ENCODE measurements at regions not wholly inside any gene's neighbourhood (a gene's known extent, or its start where the extent isn't known, plus 50 kb on each side); places are given as distances from the start of the nearest gene placed in this dataset.

DNA sequence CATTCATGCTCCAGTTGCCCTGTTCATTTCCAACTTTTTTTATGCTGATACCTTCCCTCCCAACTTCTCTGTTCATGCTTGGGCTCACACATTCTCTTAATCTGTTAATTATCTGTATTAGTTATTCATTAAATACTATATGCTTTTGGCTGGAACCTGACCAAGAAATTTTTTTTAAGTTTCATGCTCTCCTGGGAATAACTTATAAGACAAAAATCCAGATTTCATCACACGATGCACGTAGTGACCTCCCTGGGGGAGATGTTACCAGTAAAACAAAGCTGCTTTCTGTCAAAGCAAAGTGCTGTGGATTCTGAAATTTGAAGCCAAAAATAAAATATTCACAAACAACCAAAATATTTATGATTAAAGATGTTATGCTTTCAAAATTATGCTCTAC is 215.0 kb upstream of the USP15 start (continued):
- TF ChIP-seq, protein P1, sequence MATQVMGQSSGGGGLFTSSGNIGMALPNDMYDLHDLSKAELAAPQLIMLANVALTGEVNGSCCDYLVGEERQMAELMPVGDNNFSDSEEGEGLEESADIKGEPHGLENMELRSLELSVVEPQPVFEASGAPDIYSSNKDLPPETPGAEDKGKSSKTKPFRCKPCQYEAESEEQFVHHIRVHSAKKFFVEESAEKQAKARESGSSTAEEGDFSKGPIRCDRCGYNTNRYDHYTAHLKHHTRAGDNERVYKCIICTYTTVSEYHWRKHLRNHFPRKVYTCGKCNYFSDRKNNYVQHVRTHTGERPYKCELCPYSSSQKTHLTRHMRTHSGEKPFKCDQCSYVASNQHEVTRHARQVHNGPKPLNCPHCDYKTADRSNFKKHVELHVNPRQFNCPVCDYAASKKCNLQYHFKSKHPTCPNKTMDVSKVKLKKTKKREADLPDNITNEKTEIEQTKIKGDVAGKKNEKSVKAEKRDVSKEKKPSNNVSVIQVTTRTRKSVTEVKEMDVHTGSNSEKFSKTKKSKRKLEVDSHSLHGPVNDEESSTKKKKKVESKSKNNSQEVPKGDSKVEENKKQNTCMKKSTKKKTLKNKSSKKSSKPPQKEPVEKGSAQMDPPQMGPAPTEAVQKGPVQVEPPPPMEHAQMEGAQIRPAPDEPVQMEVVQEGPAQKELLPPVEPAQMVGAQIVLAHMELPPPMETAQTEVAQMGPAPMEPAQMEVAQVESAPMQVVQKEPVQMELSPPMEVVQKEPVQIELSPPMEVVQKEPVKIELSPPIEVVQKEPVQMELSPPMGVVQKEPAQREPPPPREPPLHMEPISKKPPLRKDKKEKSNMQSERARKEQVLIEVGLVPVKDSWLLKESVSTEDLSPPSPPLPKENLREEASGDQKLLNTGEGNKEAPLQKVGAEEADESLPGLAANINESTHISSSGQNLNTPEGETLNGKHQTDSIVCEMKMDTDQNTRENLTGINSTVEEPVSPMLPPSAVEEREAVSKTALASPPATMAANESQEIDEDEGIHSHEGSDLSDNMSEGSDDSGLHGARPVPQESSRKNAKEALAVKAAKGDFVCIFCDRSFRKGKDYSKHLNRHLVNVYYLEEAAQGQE (IDR thresholded peaks at IDR 0.05) = no peak
- TF ChIP-seq JUND (IDR thresholded peaks at IDR 0.05) = no peak
- no peak for TF ChIP-seq RAD21 (IDR thresholded peaks at IDR 0.05)
- no peak for TF ChIP-seq GABPA (IDR thresholded peaks at IDR 0.05 in 1 of 2, conservative IDR thresholded peaks at IDR 0.05 in 1 of 2)
- TF ChIP-seq HNF4G (IDR thresholded peaks at IDR 0.05) = no peak

DNA sequence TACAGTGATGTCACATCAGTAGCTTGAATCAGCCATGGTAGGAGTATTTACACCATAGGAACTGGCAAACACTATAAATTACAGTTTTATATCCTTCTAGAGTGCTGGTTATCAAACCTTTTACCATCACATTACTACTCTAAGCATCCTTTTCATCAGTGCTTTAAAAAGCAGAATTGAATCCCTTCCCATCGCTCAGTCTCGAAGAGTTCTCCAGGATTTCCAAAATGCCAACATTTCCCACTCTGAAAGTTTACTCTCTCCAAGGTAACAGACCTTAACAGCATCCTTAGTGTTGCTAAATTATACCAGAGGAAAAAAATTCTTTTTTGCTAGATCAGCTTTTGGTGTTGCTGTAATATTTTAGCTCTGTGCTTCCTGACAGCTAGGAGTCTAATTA is 209.4 kb upstream of the USP15 start:
- Histone ChIP-seq H3K9ac (ENCODE audit: low read depth in 1 of 2, low read length in 2 of 2) (no peak overlapping the region), H3K36me3 (ENCODE audit: control insufficient read depth in 4 of 4, insufficient read depth in 3 of 4, low read depth in 1 of 4, low read length in 3 of 4) (no peaks in the 10 kb centered on the region), H3K9me3 (ENCODE audit: control insufficient read depth in 4 of 4, low read length in 3 of 4) (no peaks in the 10 kb centered on the region), H3K27ac (ENCODE audit: low read depth in 1 of 2, low read length in 2 of 2) (no peak overlapping the region), H3K27me3 (ENCODE audit: control insufficient read depth in 4 of 4, insufficient read depth in 4 of 4, low read length in 3 of 4) (peaks cover 0 to 4% (median 0%) of the 10 kb centered on the region in 4 donors), H3K4me1 (ENCODE audit: control insufficient read depth in 4 of 4, insufficient read depth in 4 of 4, low read length in 3 of 4) (no peaks in the 10 kb centered on the region), H3K4me3 (ENCODE audit: low read depth in 1 of 3, low read length in 3 of 3) (no peak overlapping the region)
- TF ChIP-seq, protein P2, sequence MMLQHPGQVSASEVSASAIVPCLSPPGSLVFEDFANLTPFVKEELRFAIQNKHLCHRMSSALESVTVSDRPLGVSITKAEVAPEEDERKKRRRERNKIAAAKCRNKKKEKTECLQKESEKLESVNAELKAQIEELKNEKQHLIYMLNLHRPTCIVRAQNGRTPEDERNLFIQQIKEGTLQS (IDR thresholded peaks at IDR 0.05) = no peak
- TF ChIP-seq, protein P3, sequence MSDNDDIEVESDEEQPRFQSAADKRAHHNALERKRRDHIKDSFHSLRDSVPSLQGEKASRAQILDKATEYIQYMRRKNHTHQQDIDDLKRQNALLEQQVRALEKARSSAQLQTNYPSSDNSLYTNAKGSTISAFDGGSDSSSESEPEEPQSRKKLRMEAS (IDR thresholded peaks at IDR 0.05) = no peak
- TF ChIP-seq JUND (IDR thresholded peaks at IDR 0.05) (no peak), YY1 (IDR thresholded peaks at IDR 0.05) (no peak), GABPA (IDR thresholded peaks at IDR 0.05 in 1 of 2, conservative IDR thresholded peaks at IDR 0.05 in 1 of 2) (no peak), FOXA1 (IDR thresholded peaks at IDR 0.05) (no peak), SP1 (IDR thresholded peaks at IDR 0.05) (no peak), HNF4G (IDR thresholded peaks at IDR 0.05) (no peak), HNF4A (conservative IDR thresholded peaks at IDR 0.05) (no peak), RXRA (IDR thresholded peaks at IDR 0.05) (no peak), EGR1 (IDR thresholded peaks at IDR 0.05; ENCODE audit: low read depth in 2 of 2) (no peak), NR2F2 (IDR thresholded peaks at IDR 0.05) (no peak), TAF1 (conservative IDR thresholded peaks at IDR 0.05) (no peak), RAD21 (IDR thresholded peaks at IDR 0.05) (no peak), FOXA2 (IDR thresholded peaks at IDR 0.05) (no peak)
- TF ChIP-seq, protein P4, sequence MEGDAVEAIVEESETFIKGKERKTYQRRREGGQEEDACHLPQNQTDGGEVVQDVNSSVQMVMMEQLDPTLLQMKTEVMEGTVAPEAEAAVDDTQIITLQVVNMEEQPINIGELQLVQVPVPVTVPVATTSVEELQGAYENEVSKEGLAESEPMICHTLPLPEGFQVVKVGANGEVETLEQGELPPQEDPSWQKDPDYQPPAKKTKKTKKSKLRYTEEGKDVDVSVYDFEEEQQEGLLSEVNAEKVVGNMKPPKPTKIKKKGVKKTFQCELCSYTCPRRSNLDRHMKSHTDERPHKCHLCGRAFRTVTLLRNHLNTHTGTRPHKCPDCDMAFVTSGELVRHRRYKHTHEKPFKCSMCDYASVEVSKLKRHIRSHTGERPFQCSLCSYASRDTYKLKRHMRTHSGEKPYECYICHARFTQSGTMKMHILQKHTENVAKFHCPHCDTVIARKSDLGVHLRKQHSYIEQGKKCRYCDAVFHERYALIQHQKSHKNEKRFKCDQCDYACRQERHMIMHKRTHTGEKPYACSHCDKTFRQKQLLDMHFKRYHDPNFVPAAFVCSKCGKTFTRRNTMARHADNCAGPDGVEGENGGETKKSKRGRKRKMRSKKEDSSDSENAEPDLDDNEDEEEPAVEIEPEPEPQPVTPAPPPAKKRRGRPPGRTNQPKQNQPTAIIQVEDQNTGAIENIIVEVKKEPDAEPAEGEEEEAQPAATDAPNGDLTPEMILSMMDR (IDR thresholded peaks at IDR 0.05; ENCODE audit: low read depth, low read length, missing input control) = no peak
- TF ChIP-seq, protein P5, sequence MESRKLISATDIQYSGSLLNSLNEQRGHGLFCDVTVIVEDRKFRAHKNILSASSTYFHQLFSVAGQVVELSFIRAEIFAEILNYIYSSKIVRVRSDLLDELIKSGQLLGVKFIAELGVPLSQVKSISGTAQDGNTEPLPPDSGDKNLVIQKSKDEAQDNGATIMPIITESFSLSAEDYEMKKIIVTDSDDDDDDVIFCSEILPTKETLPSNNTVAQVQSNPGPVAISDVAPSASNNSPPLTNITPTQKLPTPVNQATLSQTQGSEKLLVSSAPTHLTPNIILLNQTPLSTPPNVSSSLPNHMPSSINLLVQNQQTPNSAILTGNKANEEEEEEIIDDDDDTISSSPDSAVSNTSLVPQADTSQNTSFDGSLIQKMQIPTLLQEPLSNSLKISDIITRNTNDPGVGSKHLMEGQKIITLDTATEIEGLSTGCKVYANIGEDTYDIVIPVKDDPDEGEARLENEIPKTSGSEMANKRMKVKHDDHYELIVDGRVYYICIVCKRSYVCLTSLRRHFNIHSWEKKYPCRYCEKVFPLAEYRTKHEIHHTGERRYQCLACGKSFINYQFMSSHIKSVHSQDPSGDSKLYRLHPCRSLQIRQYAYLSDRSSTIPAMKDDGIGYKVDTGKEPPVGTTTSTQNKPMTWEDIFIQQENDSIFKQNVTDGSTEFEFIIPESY (IDR thresholded peaks at IDR 0.05) = no peak
- TF ChIP-seq, protein P1 (IDR thresholded peaks at IDR 0.05) = no peak
- 95% methylated on average over 2 of the region's 2 CpGs for WGBS
- DNase-seq (ENCODE audit: low spot score) = no peak
